Stimulated activated CD8-positive, alpha-beta memory T cell treated with anti-CD3 and anti-CD28 coated beads, Interleukin-12 subunit alpha, Interleukin-12 subunit beta, amount 100 ng/mL, for 4 hours (primary cell): ENCODE measurements at regions not wholly inside any gene's neighbourhood (a gene's known extent, or its start where the extent isn't known, plus 50 kb on each side); places are given as distances from the start of the nearest gene placed in this dataset.

Source experiments
- DNase-seq: peaks from one replicate; pipeline ENCODE4 v3.0.0-alpha.2; 2020; ENCODE audit warnings: low read depth

- no peak for DNase-seq
These were observed 50.2 kb upstream of the SDK2 start for GRCh38 chr17:73694491-73694890.

GRCh38 chr17:73695035-73695738 is 50.9 kb upstream of the SDK2 start:
- no peak for DNase-seq

- DNase-seq, result no peak
These were observed 52.0 kb upstream of the SDK2 start for GRCh38 chr17:73696251-73696650.

GRCh38 chr17:73697872-73698271 is 53.6 kb upstream of the SDK2 start:
- DNase-seq, result no peak

GRCh38 chr17:73698966-73699365 is 54.7 kb upstream of the SDK2 start:
- DNase-seq, result no peak

GRCh38 chr17:73701701-73702100 is 57.5 kb upstream of the SDK2 start:
- DNase-seq, result no peak

- DNase-seq, result no peak
These were observed 58.9 kb upstream of the SDK2 start for GRCh38 chr17:73703192-73703591.

GRCh38 chr17:73703917-73704316 is 59.7 kb upstream of the SDK2 start:
- no peak for DNase-seq

GRCh38 chr17:73705594-73705993 is 61.3 kb upstream of the SDK2 start:
- no peak for DNase-seq

GRCh38 chr17:73706428-73706827 is 62.2 kb upstream of the SDK2 start:
- DNase-seq, result no peak

GRCh38 chr17:73706858-73707257 is 62.6 kb upstream of the SDK2 start:
- DNase-seq, result no peak

- no peak for DNase-seq
These were observed 63.1 kb upstream of the SDK2 start for GRCh38 chr17:73707358-73707757.

GRCh38 chr17:73710095-73710592 is 65.9 kb upstream of the SDK2 start:
- DNase-seq, result peak; percentile 24

GRCh38 chr17:73711184-73711583 is 66.9 kb upstream of the SDK2 start:
- DNase-seq, result no peak

- DNase-seq, result no peak
These were observed 67.7 kb upstream of the SDK2 start for GRCh38 chr17:73711916-73712315.

- no peak for DNase-seq
These were observed 68.9 kb upstream of the SDK2 start for GRCh38 chr17:73713136-73713535.

GRCh38 chr17:73715769-73716168 is 71.5 kb upstream of the SDK2 start:
- DNase-seq, result no peak

GRCh38 chr17:73717690-73718089 is 73.4 kb upstream of the SDK2 start:
- no peak for DNase-seq

- DNase-seq, result no peak
These were observed 74.1 kb upstream of the SDK2 start for GRCh38 chr17:73718362-73718761.

GRCh38 chr17:73718912-73719311 is 74.7 kb upstream of the SDK2 start:
- DNase-seq, result no peak

GRCh38 chr17:73719588-73720071 is 75.4 kb upstream of the SDK2 start:
- DNase-seq, result no peak

- no peak for DNase-seq
These were observed 76.1 kb upstream of the SDK2 start for GRCh38 chr17:73720187-73720834.

- no peak for DNase-seq
These were observed 77.9 kb upstream of the SDK2 start for GRCh38 chr17:73722165-73722564.

- no peak for DNase-seq
These were observed 79.1 kb upstream of the SDK2 start for GRCh38 chr17:73723317-73723716.
